IMR-90 (cell line): ENCODE measurements at regions not wholly inside any gene's neighbourhood (a gene's known extent, or its start where the extent isn't known, plus 50 kb on each side); places are given as distances from the start of the nearest gene placed in this dataset.

ENCODE experiments used
- BHLHE40 ChIP-seq: fragments of 150-350 bp; IDR thresholded peaks from 2 replicates; pipeline ENCODE4 v1.6.1; 2016; ENCODE audit warnings: mild to moderate bottlenecking, low read depth, low read length
- CEBPB ChIP-seq: IDR thresholded peaks from 2 replicates; pipeline ENCODE4 v1.6.1; 2012; ENCODE audit warnings: low read depth, low read length, improper control_type of control experiment
- CHD1 ChIP-seq: IDR thresholded peaks from 2 replicates; pipeline ENCODE4 v1.6.1; 2012; ENCODE audit warnings: low read depth, low read length, improper control_type of control experiment
- CTCF ChIP-seq: conservative IDR thresholded peaks from 2 replicates; pipeline ENCODE4 v1.5.1; 2012; ENCODE audit warnings: mild to moderate bottlenecking, low read depth, low read length, improper control_type of control experiment
- MAZ ChIP-seq: IDR thresholded peaks from 2 replicates; pipeline ENCODE4 v1.6.1; 2012; ENCODE audit warnings: low read depth, mild to moderate bottlenecking, low read length, improper control_type of control experiment, moderate library complexity, borderline replicate concordance
- MXI1 ChIP-seq: IDR thresholded peaks from 2 replicates; pipeline ENCODE4 v1.6.1; 2012; ENCODE audit warnings: low read depth, mild to moderate bottlenecking, low read length, moderate library complexity, borderline replicate concordance
- POLR2A ChIP-seq: IDR thresholded peaks from 2 replicates; pipeline ENCODE4 v1.6.1; 2012; ENCODE audit warnings: mild to moderate bottlenecking, low read depth, low read length
- RAD21 ChIP-seq: IDR thresholded peaks from 2 replicates; pipeline ENCODE4 v1.6.1; 2012; ENCODE audit warnings: low read length, improper control_type of control experiment
- RCOR1 ChIP-seq: IDR thresholded peaks from 2 replicates; pipeline ENCODE4 v1.6.1; 2012; ENCODE audit warnings: mild to moderate bottlenecking, low read length, improper control_type of control experiment; ENCODE audit not compliant: insufficient replicate concordance
- RFX5 ChIP-seq: IDR thresholded peaks from 2 replicates; pipeline ENCODE4 v1.8.0; 2012; ENCODE audit warnings: low read depth, mild to moderate bottlenecking, low read length, moderate library complexity
- SMC3 ChIP-seq: fragments of 150-350 bp; IDR thresholded peaks from 2 replicates; pipeline ENCODE4 v1.6.1; 2016; ENCODE audit warnings: low read depth, mild to moderate bottlenecking, antibody characterized with exemption, low read length, moderate library complexity
- USF2 ChIP-seq: fragments of 150-350 bp; IDR thresholded peaks from 2 replicates; pipeline ENCODE4 v1.6.1; 2017; ENCODE audit warnings: mild to moderate bottlenecking, antibody characterized with exemption, low read length, low read depth
- TF ChIP-seq, protein P1 (sequence below): fragments of 150-350 bp; IDR thresholded peaks from 2 replicates; pipeline ENCODE4 v1.6.1; 2016; ENCODE audit warnings: low read depth, mild to moderate bottlenecking, low read length, moderate library complexity, borderline replicate concordance

DNA sequence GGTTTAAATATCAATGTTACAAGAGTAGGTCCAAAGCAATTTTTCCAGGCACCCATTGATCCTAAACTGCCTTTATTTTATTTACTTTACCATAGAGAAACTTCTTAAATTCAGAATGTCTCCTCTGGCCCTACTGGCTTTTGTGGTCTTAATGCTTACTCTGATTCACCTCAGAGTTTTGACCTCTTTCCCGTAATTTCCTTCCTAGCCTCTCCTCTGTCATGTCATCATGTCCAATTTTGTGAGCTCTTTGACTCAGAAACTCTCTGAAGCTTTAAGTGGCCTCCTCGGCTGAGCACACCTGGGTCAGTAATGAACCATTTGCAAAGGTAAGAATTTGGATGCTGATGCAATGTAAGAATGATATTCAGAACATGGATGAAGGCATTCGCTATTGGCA, 303.8 kb upstream of the CDH18 start:
- TF ChIP-seq RCOR1 (no peak), CEBPB (no peak), CTCF (no peak), POLR2A (no peak), SMC3 (no peak), RAD21 (no peak), MAZ (no peak), USF2 (no peak), CHD1 (no peak), RFX5 (no peak), BHLHE40 (no peak), MXI1 (no peak)
- TF ChIP-seq, protein P1, sequence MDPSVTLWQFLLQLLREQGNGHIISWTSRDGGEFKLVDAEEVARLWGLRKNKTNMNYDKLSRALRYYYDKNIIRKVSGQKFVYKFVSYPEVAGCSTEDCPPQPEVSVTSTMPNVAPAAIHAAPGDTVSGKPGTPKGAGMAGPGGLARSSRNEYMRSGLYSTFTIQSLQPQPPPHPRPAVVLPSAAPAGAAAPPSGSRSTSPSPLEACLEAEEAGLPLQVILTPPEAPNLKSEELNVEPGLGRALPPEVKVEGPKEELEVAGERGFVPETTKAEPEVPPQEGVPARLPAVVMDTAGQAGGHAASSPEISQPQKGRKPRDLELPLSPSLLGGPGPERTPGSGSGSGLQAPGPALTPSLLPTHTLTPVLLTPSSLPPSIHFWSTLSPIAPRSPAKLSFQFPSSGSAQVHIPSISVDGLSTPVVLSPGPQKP = no peak
